GM19035 (cell line): ENCODE measurements at regions not wholly inside any gene's neighbourhood (a gene's known extent, or its start where the extent isn't known, plus 50 kb on each side); places are given as distances from the start of the nearest gene placed in this dataset.
"Not testable (repeated sequence)": the region's sequence is repeated elsewhere in the genome, so short reads cannot be mapped to it uniquely, and the experiment has no call there.

Experiments
- ATAC-seq: cut with Tn5 transposase; IDR thresholded peaks from one replicate; pipeline ENCODE4 v1.9.1; 2021; ENCODE audit not compliant: unreplicated experiment

- ATAC-seq: no peak
These were observed 303.8 kb downstream of the NPHP4 start for GRCh38 chr1:5688081-5689077.

DNA sequence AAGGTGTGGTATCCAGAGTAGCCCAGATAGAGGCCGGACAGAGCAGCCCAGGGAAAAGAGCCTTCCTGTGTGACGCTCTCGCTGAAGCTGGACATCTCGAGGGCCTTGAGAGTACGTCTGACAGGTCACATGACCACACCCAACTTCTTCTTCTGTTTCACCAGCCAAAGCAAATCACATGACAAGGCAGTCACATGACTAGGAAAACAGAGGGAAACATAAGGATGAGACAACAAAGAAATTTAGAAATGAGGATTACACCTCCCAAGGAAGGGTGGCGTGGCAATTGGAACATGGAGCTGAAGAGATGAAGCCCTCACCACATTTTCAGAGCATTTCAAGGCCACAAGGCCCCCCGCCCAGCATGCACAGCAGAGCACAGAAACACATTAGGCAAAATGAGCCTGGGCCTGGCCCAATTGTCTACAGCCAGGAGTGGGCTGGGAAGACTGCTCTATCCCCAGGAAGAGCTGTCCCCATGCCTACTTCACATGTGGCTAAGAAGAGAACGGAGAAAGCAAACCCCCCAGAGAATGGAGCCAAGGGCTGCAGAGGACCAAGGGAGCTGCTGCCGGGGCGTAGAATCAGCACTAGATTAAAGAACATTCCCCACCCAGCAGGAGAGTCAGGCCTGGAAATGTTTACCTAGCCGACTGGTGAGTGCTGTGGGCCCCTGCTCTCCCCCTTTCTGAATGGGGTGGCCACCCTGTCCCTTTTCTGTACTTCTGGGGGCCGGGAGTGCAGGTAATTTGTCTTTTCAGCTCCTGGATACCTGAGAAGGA, 305.1 kb downstream of the NPHP4 start:
- no peak for ATAC-seq

GRCh38 chr1:5686195-5686594, 306.0 kb downstream of the NPHP4 start:
- no peak for ATAC-seq

- ATAC-seq: no peak
These were observed 306.7 kb downstream of the NPHP4 start for GRCh38 chr1:5685446-5686040.

GRCh38 chr1:5684791-5685190, 307.4 kb downstream of the NPHP4 start:
- ATAC-seq: no peak

- no peak for ATAC-seq
These were observed 308.8 kb downstream of the NPHP4 start for GRCh38 chr1:5683446-5683845.

DNA sequence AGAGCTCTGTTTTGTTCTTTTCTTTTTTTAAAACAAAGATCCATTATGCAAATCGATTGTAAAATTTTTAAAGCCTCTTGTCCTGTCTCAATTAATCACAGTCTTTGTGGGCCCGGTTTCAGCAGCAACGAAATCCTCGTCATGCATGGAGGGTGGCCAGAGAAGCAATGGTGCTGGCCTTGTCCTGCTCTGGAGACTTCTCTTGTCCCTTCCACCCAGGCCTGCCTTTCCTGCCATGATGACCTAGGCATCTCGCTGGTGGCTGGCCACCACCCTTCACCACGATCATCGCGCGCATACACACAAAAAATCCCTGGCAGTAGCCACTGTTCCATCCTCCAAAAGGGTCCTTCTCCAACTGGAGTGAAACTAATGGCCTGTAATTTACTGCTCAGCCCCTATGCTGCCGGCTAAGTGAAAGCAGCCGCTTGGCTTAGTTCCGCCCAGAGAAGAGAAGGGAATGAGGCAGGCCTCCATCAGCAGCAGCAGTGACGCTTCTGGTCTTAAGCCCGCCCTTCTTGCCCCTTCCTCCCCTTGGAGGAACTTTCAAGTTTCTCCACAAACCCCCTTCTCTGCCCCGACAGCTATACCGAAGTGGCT, 309.5 kb downstream of the NPHP4 start:
- ATAC-seq: no peak

GRCh38 chr1:5681654-5682053, 310.6 kb downstream of the NPHP4 start:
- no peak for ATAC-seq

- ATAC-seq: no peak
These were observed 311.6 kb downstream of the NPHP4 start for GRCh38 chr1:5680600-5680999.

DNA sequence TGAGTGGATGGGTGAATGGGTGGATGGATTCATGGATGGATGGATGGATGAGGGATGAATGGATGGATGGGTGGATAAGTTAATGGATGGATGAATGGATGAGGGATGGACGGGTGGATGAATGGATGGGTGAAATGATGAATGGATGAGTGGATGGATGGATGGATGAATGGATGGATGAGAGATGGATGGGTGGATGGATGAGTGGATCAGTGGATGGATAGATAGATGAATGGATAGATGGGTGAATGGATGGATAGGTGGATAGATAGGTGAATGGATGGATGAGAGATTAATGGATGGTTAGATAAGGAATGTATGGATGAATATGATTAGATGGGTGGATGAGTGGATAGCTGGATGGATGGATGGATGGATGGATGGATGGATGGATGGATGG, 313.5 kb downstream of the NPHP4 start:
- ATAC-seq: no peak

DNA sequence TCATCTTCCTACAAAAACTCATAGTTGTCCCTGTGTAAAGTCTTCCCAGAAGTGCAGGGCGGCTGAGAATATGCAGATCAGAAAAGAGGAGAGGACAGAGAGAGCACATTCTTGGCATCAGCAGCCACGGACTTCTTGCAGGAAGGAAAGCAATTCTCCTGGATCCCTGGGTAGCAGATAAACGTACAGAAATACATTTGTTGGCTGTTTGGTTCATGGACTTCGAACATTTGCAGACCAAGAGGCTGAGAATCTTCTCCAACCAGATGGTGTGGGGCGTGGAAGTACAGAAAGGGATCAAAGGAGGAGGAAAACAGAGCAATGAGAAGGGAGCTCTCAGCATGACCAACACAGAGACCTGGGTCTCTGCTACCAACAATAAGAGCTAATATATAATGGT, 319.9 kb downstream of the NPHP4 start:
- not testable (repeated sequence) for ATAC-seq

GRCh38 chr1:5670590-5671350, 321.5 kb downstream of the NPHP4 start:
- ATAC-seq: no peak

DNA sequence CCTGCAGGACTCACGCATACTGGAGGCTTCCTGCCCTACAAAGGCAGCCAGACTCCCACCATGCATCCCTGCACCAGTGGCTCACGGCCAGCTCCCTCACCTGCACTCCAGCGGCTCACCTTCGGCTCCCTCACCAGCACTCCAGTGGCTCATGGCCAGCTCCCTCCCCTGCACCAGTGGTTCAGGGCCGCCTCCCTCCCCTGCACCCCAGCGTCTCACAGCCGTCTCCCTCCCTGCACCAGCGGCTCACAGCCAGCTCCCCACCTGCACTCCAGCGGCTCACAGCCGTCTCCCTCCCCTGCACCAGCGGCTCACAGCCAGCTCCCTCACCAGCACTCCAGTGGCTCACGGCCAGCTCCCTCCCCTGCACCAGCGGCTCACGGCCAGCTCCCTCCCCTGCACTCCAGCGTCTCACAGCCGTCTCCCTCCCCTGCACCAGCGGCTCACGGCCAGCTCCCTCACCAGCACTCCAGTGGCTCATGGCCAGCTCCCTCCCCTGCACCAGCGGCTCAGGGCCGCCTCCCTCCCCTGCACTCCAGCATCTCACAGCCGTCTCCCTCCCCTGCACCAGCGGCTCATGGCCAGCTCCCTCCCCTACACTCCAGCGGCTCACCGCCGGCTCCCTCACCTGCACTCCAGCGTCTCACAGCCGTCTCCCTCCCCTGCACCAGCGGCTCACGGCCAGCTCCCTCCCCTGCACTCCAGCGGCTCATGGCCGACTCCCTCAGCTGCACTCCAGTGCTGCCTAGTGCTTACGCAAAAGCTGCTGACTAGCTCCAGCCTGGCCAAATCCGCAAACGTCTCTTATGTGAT, 324.5 kb downstream of the NPHP4 start:
- ATAC-seq: no peak

GRCh38 chr1:5664906-5665875, 327.0 kb downstream of the NPHP4 start:
- no peak for ATAC-seq

DNA sequence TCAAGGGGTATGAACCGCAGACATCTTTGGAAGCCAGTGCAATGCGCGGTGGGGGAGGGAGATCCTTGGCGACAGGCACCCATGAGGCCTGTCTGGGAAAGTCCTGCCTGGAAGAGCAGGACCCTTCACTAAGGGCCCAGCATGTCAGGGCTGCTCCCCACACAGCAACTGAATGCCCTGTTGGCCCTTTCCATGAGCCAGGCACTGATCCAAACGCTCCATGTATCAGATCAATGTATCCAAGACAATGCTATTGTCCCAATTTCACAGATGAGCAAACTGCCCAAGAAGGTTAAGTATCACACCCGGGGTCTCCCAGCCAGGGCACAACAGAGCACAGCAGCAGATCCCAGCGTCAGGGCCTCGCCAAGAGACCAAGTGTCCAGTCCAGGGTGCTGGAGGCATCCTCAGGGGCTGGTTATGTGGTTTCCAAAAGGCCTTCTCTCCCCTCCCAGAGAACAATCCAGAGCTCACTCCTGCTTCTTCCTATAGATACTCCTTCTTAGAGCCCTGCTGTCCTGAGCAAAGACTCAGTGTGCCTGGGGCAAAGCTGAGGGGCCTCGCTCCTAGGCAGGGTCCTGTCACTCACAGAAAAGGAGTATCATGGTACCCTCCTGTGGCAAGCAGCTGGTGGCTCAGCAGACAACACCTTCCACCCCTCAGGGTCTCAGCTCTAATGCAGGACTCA, 328.0 kb downstream of the NPHP4 start:
- no peak for ATAC-seq

- no peak for ATAC-seq
These were observed 329.5 kb downstream of the NPHP4 start for GRCh38 chr1:5662744-5663126.

DNA sequence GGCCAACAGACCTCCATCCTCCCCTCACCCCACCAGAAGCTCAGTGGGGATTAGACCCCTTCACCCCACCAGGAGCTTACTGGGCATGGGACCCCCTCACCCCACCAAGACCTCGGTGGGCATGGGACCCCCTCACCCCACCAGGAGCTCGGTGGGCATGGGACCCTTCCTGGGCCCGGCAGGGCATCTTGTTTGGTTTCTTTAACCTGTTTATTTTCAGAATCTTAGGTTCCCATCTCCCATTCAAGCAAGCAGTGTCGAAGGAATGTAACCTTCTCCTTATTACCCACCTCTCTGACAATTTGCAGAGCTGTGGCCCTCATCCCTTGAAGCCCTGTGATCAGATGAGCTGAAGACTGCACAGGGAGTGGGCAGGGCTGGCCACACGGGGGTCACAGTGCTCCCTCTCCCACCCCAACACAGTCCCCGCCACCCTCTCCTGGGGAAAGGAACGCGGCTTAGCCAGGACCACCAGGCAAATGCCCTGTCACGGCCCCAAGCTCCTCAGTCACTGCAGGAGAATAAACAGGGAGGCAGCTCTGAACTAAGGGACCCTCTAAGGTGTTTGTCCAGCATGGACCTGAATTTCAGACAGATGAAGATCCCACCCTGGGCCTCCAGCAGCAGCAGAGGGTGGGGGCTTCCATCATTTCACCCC, 330.0 kb downstream of the NPHP4 start:
- no peak for ATAC-seq
